Activated T-cell treated with anti-CD3 and anti-CD28 coated beads for 48 hours (primary cell): ENCODE measurements at regions not wholly inside any gene's neighbourhood (a gene's known extent, or its start where the extent isn't known, plus 50 kb on each side); places are given as distances from the start of the nearest gene placed in this dataset.
"Not testable (repeated sequence)": the region's sequence is repeated elsewhere in the genome, so short reads cannot be mapped to it uniquely, and the experiment has no call there.

Experiments used
- DNase-seq: peaks from one replicate; pipeline ENCODE4 v3.0.0-alpha.2; 2020; ENCODE audit warnings: low read depth

DNA sequence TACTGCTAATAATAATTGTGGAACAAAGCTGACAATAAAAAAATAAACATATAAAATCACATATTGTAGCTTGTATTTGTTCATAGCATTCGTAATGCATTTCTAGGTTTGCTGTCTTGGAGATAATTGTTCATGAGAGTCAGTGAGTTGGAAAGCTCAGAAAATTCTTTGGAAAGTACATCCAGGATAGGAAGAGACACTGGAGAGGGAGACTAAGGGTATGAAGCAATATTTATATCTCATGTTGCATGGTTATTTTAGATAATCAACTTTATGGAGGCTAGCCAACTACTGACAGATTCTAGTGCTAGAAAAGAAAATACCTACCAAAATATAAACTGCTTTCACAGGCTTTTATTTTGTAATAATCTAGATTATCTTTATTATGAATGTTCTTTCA, 1095.2 kb downstream of the FSCB start:
- no peak for DNase-seq

DNA sequence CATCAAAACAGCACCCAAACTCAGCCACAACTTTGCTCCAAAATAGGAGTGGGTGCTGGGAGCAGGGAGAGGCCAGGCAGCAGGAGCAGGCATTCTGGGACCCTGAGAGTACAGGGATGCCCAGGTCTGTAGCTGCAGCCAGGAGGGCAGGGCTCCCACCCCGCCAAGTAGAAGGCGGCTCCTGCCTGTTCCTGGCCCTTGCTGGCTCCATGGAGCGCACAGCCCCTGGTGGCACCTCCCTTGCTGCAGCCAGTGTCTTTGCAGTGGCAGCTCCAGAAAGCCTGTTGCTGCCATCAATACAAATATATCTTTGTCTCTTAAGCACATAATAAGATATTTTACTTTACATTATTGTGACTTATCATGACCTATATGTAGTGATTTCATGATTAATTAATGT, 1096.5 kb downstream of the FSCB start:
- no peak for DNase-seq

DNA sequence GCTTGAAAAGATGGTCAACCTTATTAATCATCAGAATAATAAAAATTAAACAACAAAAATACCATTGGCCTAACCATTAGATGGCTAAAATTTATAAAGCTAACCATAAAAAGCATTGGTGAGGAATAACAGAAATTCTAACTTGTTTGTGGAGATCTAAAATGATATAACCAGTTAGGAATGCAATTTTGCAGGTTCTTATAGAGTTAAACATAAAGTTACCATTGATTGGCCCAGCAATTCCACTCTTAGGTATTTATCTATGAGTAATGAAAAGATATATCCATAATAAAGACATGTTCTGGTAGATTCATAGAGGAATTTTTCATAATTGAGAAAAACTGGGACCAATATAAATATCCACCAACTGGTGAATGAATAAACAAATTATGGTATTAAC, 1098.6 kb downstream of the FSCB start:
- no peak for DNase-seq

DNA sequence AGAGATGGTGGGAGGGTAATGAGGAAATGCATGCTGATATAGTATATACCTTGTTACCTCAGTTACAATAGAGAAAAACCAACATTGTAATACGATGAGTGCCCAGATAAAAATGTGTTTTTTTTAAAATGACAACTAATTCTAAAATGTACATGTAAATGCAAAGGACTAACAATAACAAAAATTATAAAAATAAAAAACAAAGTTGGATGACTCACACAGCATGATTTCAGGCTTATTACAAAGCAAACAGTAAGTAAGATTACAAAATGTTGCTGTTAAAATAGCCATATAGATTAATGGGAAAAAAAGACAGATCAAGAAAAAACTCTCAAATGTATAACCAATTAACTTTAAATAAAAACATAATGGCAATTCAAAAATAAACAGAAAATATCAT, 1099.4 kb downstream of the FSCB start:
- DNase-seq = no peak

DNA sequence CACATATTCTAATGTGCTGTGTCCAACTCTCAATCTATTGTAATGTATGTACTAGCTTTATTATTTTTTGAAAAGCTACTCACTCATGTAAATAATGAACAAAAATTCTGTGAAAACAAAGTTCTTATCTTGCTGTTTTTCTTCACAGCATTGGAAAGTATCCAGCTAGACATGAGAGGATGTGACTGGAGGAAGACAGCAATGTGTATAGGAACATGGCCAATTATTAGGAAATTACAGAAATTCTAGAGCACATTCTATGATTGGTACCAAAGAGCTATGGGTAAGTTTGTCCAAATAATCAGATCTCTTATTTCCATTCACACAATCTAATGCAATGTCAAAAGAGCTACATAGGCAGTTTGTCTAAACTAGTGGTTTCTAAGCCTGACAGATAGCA, 1100.2 kb downstream of the FSCB start:
- no peak for DNase-seq

DNA sequence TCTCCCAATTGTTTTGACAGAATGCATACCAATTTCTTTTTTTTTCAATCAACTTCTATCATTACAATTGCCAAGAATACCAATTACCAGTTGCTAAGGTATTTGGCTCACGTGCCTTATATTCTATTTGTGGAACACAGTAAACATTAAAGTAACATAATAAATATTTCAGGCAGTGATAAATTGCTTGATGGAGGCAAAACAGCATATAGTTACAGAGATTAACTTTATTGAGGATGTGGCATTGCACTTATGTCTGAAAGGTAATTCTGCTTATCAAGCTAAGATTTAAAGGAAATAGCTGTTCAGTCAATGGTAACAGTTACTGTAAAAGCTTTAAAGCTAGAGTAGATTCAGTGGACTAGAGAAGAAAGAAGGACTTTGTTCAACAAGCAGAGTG, 1107.8 kb downstream of the FSCB start:
- DNase-seq = no peak

DNA sequence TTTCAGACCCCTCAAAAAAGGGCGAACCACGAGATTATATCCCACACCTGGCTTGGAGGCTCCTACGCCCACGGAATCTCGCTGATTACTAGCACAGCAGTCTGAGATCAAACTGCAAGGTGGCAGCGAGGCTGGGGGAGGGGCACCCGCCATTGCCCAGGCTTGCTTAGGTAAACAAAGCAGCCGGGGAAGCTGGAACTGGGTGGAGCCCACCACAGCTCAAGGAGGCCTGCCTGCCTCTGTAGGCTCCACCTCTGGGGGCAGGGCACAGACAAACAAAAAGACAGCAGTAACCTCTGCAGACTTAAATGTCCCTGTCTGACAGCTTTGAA, 1136.6 kb downstream of the FSCB start:
- DNase-seq = not testable (repeated sequence)

DNA sequence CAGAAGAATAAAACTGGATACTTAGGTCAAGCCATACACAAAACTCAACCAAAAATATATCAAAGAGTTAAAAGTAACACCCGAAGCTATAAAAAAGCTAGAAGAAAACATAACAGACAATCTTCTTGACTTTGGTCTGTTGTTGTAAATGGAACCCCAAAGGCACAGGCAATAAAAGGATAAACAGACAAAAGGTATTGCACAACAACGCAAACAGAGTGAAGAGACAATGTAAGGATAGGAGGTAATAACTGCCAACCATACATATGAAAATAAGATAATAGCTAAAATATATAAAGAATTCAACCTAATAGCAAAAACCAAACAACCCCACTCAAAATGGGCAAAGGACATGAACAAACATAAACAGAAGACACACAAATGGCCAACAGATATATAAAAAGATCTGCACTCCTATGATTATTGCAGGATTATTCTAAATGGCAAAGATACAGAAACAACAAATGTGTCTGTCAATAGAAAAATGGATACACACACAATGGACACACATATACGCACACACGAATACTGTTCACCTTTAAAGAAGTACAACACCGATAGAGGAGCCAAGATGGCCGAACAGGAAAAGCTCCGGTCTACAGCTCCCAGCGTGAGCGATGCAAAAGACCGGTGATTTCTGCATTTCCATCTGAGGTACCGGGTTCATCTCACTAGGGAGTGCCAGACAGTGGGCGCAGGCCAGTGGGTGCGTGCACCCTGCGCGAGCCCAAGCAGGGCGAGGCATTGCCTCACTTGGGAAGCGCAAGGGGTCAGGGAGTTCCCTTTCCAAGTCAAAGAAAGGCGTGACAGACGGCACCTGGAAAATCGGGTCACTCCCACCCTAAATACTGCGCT, 1137.1 kb downstream of the FSCB start:
- DNase-seq = no peak

DNA sequence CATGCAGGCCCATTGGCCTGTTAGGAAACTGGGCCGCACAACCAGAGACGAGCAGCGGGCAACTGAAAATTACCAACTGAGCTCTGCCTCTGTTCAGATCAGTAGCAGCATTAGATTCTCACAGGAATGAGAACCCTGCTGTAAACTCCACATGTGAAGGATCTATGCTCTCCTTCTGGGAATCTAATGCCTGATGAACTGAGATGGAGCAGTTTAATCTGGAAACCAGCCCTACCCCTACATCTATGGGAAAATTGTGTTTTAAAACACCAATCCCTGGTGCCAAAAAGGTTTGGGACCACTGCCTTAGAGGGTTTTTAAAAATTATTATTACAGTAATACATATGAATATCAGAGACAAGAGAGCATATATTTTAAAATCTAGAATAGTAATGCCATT, 1144.5 kb downstream of the FSCB start:
- DNase-seq = no peak

DNA sequence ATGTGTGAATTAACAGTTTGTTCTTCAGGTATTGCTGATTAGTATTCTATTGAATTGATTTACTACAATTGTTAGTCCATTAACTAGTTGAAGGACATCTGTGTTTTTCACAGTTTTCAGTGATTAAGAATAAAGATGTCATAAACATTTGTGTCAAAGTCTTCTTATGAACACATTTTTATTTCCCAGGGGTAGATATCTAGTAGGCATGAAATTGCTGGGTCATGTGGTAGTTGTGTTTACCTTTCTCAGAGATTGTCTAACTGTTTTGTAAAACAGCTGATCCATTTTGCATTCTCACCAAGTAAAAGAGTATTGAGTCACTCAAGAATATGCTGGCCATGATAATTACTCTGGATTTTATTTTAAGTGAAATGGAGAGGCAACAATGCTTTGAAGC, 1145.3 kb downstream of the FSCB start:
- no peak for DNase-seq

DNA sequence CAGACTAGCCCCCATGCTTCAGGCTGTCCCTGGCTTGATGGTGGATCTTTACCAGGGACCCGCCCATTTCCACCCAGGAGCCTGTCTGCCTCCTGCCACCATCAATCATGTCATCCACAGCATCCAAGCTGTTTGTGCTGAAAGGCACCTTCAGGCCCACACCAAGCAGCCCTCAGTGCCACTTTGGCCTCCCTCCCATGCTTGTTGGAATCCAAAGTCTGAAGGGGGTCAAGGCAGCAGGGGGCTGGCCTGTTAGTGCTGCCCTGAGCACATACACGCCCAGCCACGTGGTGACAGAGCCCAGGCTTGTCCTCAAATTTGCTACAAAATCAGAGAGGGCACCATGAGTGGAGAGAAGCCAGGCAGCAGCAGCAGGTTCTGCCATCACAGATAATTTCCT, 1146.8 kb downstream of the FSCB start:
- DNase-seq = no peak

DNA sequence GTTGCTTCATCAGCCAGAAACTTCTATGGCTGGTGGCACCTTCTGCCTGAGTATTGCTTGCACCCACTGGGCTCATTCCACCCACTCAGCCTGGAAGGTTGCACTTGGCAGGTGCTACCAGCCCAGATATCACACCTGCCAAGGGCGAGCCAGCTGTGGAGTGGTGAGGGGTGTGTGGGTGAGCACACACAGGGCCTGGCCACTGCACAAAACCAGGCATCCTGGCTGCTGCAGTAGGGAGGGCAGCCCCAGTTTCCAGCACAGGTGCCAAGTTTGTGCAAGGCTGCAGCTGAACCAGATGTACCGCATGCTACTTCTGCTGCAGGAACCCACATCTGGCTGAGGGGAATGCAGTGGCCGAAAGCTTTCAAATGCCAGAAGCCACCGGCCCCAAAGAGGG, 1147.8 kb downstream of the FSCB start:
- DNase-seq = no peak

DNA sequence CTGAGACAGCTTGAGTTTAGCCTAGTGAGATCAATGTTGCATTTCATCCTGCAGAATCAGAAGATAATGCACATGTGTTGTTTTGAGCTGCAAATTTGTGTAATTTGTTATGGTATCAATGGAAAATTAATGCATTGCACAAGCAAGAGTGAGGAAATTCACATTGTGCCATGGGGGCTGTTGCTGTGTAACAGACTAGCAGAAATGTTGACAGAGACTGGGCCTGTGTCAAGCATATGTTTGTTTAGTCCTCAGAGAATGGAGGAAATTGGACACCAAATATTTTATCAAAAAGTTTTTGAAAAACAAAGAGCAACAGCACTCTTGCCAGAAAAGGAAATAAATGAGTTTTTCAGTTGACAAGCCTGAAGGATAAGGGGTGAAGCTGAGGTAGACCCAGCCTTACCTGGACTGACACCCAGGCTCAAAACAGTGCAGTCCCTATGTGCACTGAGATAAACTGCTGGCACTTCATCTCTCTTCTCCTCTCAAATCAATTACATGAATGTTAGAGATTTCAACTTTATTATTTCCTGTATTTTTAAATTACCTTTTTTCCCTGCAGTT, 1150.0 kb downstream of the FSCB start:
- DNase-seq = no peak

DNA sequence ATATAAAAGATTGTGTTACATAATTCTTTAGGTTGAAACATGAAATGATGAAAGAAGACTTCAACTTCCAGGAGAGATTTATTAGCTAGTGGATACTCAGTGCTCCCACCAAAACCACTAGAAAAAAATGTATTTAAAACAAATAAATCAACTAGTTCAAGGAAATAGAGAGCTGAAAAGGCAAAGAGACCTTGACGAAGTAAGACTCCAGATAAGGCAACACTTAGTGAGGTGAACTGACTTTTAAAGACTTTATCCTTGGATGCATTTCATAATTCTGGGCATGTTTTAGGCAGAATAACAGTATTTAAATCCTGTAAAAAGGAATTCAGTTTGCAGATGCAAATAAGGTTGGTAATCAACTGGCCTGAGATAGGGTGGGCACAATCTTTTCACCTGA, 1150.7 kb downstream of the FSCB start:
- no peak for DNase-seq

DNA sequence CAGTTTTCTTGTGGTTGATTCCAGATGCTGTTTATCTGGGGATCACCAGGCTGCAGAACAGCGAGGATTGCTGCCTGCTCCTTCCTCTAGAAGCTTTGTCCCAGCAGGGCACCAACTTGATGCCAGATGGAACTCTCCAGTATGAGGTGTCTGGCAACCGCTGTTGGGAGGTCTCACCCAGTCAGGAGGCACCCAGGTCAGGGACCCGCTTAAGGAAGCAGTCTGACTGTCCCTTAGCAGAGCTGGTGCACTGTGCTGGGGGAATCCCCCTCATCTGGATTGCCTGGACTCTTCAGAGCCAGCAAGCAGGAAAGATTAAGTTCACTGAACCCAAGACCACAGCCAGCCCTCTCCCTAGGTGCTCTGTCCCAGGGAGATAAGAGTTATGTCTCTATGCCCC, 1165.2 kb downstream of the FSCB start:
- no peak for DNase-seq

DNA sequence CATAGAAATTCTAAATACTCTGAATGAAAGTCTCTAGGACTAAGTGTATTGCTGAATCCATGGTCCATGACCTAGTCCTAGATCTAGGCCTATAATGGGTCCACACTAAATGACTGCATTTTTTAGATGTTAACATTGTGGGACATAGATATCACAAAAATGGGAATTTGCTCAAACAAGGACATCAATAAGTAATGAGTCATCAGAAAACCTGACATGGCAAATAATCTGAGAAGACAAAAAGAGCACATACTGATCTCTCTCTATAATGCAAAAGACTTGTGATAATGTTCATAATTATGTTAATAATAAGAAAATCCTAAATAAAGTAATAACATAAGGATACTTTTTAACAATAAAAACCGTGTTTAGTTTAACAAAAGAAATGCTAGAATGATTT, 1168.4 kb downstream of the FSCB start:
- DNase-seq = no peak

DNA sequence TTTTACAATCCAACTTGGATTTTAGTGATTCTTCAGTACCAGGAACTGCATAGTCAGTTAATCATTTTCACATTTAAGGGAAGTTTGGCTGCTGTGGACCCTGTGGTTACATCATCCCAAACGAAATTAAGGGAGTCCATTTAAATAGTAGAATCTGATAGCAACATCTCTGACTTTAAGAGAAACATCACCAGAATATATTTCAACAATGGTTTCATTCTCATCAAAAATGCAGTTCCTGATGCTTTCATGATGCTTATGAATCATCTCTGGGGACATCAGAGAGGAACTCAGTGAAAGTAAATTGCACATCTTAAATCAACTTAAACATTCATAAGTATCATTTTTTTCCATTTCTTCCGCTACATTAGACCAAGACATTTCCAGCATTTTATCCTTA, 1170.7 kb downstream of the FSCB start:
- no peak for DNase-seq

DNA sequence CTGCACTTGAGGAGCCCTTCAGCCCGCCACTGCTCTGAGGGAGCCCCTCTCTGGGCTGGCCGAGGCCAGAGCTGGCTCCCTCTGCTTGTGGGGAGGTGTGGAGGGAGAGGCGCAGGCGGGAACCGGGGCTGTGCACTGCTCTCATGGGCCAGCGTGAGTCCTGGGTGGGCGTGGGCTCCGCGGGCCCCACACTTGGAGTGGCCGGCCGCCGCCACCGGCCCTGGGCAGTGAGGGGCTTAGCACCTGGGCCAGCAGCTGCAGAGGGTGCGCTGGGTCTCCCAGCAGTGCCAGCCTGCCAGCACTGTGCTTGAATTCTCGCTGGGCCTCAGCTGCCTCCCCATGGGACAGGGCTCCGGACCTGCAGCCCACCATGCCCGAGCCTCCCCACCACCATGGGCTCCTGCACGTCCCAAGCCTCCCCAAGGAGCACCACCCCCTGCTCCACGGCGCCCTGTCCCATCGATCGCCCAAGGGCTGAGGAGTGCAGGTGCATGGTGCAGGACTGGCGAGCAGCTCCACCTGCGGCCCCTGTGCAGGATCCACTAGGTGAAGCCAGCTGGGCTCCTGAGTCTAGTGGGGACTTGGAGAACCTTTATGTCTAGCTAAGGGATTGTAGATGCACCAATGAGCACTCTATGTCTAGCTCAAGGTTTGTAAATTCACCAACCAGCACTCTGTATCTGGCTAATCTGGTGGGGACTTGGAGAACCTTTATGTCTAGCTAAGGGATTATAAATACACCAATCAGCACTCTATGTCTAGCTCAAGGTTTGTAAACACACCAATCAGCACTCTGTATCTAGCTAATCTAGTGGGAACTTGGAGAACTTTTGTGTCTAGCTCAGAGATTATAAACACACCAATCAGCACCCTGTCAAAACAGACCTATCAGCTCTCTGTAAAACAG, 1180.3 kb downstream of the FSCB start:
- DNase-seq = not testable (repeated sequence)

DNA sequence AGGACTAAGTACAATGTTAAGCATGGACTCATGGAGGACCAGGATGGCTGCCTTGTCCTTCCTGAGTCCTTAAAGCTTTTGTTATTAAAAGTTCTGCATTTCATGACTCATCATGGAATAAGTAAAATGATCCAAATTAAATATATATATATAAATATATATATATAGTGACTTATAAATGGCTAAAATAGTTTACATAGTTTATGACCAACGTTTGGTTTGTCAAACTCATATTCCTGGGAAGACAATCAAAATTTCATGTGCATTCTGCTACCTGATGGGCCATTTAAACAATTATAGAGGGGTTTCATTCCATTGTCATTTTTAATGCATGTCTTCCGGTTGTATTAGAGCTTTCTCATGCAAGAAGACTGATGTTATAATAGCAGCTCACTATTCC, 1190.7 kb downstream of the FSCB start:
- no peak for DNase-seq

DNA sequence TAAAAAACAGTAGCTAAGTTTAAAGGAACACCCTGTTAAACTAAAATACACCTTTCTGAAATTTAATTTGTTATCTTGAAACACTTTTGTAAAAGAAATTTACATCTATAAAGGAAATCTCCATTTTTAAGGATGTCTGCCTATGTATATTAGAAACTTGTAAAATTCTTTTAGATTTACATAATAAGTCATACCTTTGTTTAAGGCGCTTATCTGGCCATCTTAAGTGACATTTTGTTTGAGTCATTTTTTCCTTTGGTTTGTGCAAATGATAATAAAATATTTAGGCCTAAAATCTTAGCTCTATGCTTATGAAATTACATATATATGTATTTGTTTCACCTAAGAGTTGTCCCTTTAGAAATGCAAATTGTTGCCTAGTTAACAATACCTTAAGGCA, 1193.4 kb downstream of the FSCB start:
- no peak for DNase-seq

DNA sequence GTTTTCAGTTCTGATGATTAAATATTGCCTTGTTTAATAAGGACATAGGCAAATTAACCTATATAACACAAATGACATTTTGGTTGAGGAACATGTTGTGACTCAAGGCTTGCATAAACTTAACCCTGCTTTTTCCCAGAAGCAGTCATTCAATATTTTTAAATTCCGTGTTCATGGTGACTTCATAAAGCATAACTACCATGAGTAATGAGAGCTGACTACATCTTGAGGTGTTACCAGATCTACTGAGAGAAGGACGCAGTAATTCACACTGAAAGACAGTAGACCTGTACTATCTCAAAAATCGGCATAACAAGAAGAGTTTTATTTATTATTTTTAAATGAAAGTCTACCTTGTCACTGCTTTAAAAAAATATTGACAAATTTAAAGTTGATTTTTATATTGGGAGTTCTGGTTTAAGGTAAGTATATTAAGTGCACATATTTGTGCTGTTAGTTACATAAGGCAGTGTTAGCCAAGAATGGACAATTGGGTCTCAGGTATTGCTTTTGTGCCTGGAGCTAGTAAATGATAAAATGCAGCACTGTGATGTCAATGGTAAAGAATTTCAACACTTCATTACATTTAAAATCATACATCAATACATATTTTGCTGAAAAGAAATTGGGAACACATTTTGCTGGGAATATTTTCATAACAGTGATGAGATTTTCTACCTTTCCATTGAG, 1198.5 kb downstream of the FSCB start:
- no peak for DNase-seq

DNA sequence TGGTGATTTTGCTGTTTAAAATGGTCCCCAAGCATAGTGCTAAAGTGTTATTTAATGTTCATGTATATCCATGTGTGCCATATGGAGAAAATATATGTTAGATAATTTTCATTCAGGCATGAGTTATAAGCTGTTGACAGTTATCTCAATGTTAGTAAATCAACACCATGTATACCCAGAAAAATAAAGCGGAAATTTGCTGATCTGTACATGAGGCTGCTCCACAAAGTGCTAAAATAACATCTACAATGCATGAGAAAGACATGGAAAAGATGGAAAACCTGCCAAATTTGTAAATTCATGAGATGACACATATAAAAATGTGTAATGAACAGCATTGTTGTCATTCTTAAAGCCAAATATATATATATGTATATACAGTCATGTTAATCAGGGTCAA, 1199.2 kb downstream of the FSCB start:
- DNase-seq = no peak

DNA sequence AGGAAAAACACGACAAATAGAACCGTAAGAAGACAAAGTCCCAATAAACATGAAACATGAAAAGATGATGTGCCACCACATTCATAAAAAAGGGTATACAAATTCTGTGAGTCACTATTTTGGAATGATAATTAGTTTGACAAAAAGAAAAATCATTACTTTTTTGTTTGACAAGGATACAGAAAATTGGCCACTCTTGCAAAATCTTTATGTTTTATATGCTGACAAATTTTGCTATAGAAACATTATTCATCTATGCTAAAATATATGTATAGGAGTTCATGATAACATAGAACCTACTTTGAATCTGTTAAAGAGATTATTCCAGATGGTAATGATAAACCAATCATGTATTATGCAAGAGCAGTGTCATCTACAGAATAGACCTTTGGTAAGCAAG, 1201.0 kb downstream of the FSCB start:
- no peak for DNase-seq
